Sigmoid colon (tissue), 6 donors: ENCODE measurements at regions not wholly inside any gene's neighbourhood (a gene's known extent, or its start where the extent isn't known, plus 50 kb on each side); places are given as distances from the start of the nearest gene placed in this dataset.

ENCODE experiments used
- DNase-seq: peaks from one replicate; pipeline ENCODE4 v3.0.0-alpha.2; 2019
- H3K27ac ChIP-seq, 4 donors: fragments of 200-600 bp; sonication (generic); one replicate each; pipeline ENCODE4 v1.5.1; 2016 to 2019; ENCODE audit warnings: mild to moderate bottlenecking in 1 of 4
- H3K27me3 ChIP-seq, 3 donors: fragments of 200-600 bp; sonication (generic); one replicate each; pipeline ENCODE4 v1.5.1; 2019; ENCODE audit warnings: mild to moderate bottlenecking in 1 of 3
- H3K36me3 ChIP-seq, 4 donors: fragments of 200-600 bp; sonication (generic); one replicate each; pipeline ENCODE4 v1.5.1; 2016 to 2019
- H3K4me1 ChIP-seq, 4 donors: fragments of 200-600 bp; sonication (generic); one replicate each; pipeline ENCODE4 v1.5.1; 2017 to 2019
- H3K4me3 ChIP-seq, 4 donors: fragments of 200-600 bp; sonication (generic); one replicate each; pipeline ENCODE4 v1.5.1; 2017 to 2019; ENCODE audit warnings: mild to moderate bottlenecking in 2 of 4, moderate library complexity in 1 of 4
- H3K9me3 ChIP-seq, 4 donors: fragments of 200-600 bp in 3 of 4; sonication (generic) in 3 of 4; one replicate each; pipeline versions ENCODE4 v1.5.1 to v1.6.1; 2013 to 2019
- CTCF ChIP-seq, 4 experiments: fragments of 450-650 bp in 3 of 4; fragments of 200-600 bp in 1 of 4; IDR thresholded peaks; one replicate each; pipeline ENCODE4 v1.5.1; 2016 to 2019; ENCODE audit warnings: antibody characterized with exemption in 4 of 4, mild to moderate bottlenecking in 3 of 4, moderate library complexity in 2 of 4
- EP300 ChIP-seq, 4 donors: sonication (generic); formaldehyde crosslinking; IDR thresholded peaks; one replicate each; pipeline ENCODE4 v1.6.1; 2017; ENCODE audit warnings: antibody characterized with exemption in 4 of 4
- POLR2A ChIP-seq, 2 donors: fragments of 450-650 bp; IDR thresholded peaks; one replicate each; pipeline ENCODE4 v1.6.1; 2016; ENCODE audit warnings: antibody characterized with exemption in 2 of 2, mild to moderate bottlenecking in 2 of 2, moderate library complexity in 2 of 2
- POLR2AphosphoS5 ChIP-seq, 4 donors: sonication (generic); formaldehyde crosslinking; IDR thresholded peaks; one replicate each; pipeline ENCODE4 v1.6.1; 2017; ENCODE audit warnings: antibody characterized with exemption in 4 of 4
- WGBS, 2 donors: extraction: QIAGEN DNeasy Blood & Tissue Kit; methylation state at CpG; one replicate each; pipeline ENCODE4 v1.1.7; 2013; 5-methylcytosine and 5-hydroxymethylcytosine counted together
- intact Hi-C: fragments of 100-400 bp; cut with DNase I; formaldehyde crosslinking; loops from one replicate; pipeline ENCODE4 v1.15.1; 2023
- donor health status: healthy with polysubstance abuse.
- donor health status: healthy.

GRCh38 chr21:35952651-35953340 is 107.5 kb downstream of the SETD4 start:
- DNase-seq, result no peak
- no peak overlapping the region for H3K4me3 ChIP-seq
- no peaks in the 10 kb centered on the region for H3K4me1 ChIP-seq
- H3K36me3 ChIP-seq, result no peaks in the 10 kb centered on the region
- no peak overlapping the region for H3K27ac ChIP-seq
- H3K9me3 ChIP-seq, result no peaks in the 10 kb centered on the region
- H3K27me3 ChIP-seq, result no peaks in the 10 kb centered on the region
- intact Hi-C loops, result no loop called here
- TF ChIP-seq CTCF (IDR thresholded peaks at IDR 0.05) (no peak), EP300 (IDR thresholded peaks at IDR 0.05) (no peak), POLR2A (IDR thresholded peaks at IDR 0.05) (no peak), POLR2AphosphoS5 (IDR thresholded peaks at IDR 0.05) (no peak)
- WGBS, 2 donors, result 91 to 98% methylated on average over 2 of the region's 2 CpGs

- Histone ChIP-seq H3K9me3 (no peaks in the 10 kb centered on the region), H3K27ac (no peak overlapping the region), H3K4me1 (no peaks in the 10 kb centered on the region), H3K27me3 (no peaks in the 10 kb centered on the region), H3K36me3 (no peaks in the 10 kb centered on the region), H3K4me3 (no peak overlapping the region)
- WGBS, 2 donors, result 49 to 62% methylated on average over 1 of the region's 1 CpG
- TF ChIP-seq POLR2AphosphoS5 (IDR thresholded peaks at IDR 0.05), result no peak
- TF ChIP-seq EP300 (IDR thresholded peaks at IDR 0.05), result no peak
- no peak for TF ChIP-seq CTCF (IDR thresholded peaks at IDR 0.05)
- no peak for TF ChIP-seq POLR2A (IDR thresholded peaks at IDR 0.05)
- DNase-seq, result no peak
- intact Hi-C loops, result no loop called here
Observed at GRCh38 chr21:35948982-35949381, 111.3 kb downstream of the SETD4 start.

DNA sequence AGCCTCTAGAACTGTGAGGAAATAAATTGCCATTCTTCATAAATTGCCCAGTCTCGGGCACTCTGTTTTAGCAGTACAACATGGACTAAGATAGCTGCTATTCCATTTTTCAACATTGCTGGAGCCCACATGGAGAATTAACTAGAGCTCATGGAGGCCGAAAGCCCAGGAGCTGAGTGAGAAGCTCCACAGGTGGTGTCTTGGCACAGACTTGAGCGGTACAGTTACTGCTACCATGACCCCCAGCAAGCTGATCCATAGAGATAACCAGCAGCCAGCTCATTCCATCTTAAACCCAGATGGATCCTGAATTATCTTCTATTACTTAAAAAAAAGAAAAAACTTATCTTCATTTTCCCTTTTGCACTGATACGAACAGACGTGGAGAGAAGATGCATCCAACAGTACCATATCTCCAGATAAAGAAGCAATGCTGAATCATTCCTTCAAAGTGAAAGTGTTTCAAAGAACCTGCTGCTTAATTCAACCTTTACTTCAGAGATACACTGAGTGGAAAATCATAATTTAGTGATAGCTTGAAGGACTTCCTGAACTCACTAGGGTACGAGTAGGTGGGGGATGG is 115.1 kb downstream of the SETD4 start:
- no peak for DNase-seq
- intact Hi-C loops, result no loop called here

GRCh38 chr21:35943752-35944151 is 116.6 kb downstream of the SETD4 start:
- no peaks in the 10 kb centered on the region for H3K36me3 ChIP-seq
- DNase-seq, result no peak
- H3K4me1 ChIP-seq, result no peaks in the 10 kb centered on the region
- no peaks in the 10 kb centered on the region for H3K9me3 ChIP-seq
- no peak overlapping the region for H3K27ac ChIP-seq
- 45 to 83% methylated on average over 3 of the region's 3 CpGs for WGBS, 2 donors
- intact Hi-C loops, result no loop called here
- TF ChIP-seq POLR2AphosphoS5 (IDR thresholded peaks at IDR 0.05) (no peak), POLR2A (IDR thresholded peaks at IDR 0.05) (no peak), CTCF (IDR thresholded peaks at IDR 0.05) (no peak), EP300 (IDR thresholded peaks at IDR 0.05) (no peak)
- H3K27me3 ChIP-seq, result no peaks in the 10 kb centered on the region
- H3K4me3 ChIP-seq, result no peak overlapping the region

More for the DNA sequence above, 115.1 kb downstream of the SETD4 start:
- Histone ChIP-seq H3K4me1 (no peaks in the 10 kb centered on the region), H3K27me3 (no peaks in the 10 kb centered on the region), H3K36me3 (no peaks in the 10 kb centered on the region), H3K4me3 (no peak overlapping the region), H3K9me3 (no peaks in the 10 kb centered on the region), H3K27ac (no peak overlapping the region)
- no peak for TF ChIP-seq CTCF (IDR thresholded peaks at IDR 0.05)
- no peak for TF ChIP-seq POLR2AphosphoS5 (IDR thresholded peaks at IDR 0.05)
- no peak for TF ChIP-seq EP300 (IDR thresholded peaks at IDR 0.05)
- TF ChIP-seq POLR2A (IDR thresholded peaks at IDR 0.05), result no peak
- WGBS, 2 donors, result 79 to 94% methylated on average over 6 of the region's 6 CpGs
